Small intestine (tissue), 7 donors: ENCODE measurements at regions not wholly inside any gene's neighbourhood (a gene's known extent, or its start where the extent isn't known, plus 50 kb on each side); places are given as distances from the start of the nearest gene placed in this dataset.

ENCODE experiments used
- DNase-seq, 2 donors: peaks; one replicate each; pipeline versions ENCODE4 v3.0.0 to v3.0.0-alpha.2; 2013
- FAIRE-seq: peaks from 2 replicates; lab custom pipeline; 2012; peaks lifted over from hg19 to GRCh38; lab: Jason Lieb, UNC
- H3K27ac ChIP-seq, 3 donors: one replicate each; pipeline ENCODE4 v1.5.1; 2013; ENCODE audit warnings: low read length in 2 of 3, mild to moderate bottlenecking in 2 of 3, control low read depth in 1 of 3, inconsistent platforms in 1 of 3, low read depth in 1 of 3, moderate library complexity in 1 of 3
- H3K27me3 ChIP-seq, 3 donors: one replicate each; pipeline ENCODE4 v1.6.1; 2013; ENCODE audit warnings: low read length in 3 of 3, inconsistent platforms in 1 of 3; ENCODE audit not compliant: control insufficient read depth in 3 of 3, insufficient read depth in 3 of 3
- H3K36me3 ChIP-seq, 3 donors: one replicate each; pipeline ENCODE4 v1.6.1; 2013; ENCODE audit warnings: low read length in 3 of 3, inconsistent platforms in 1 of 3, low read depth in 1 of 3, mild to moderate bottlenecking in 1 of 3, moderate library complexity in 1 of 3; ENCODE audit not compliant: control insufficient read depth in 3 of 3, insufficient read depth in 2 of 3
- H3K4me1 ChIP-seq, 3 donors: one replicate each; pipeline ENCODE4 v1.6.1; 2013; ENCODE audit warnings: low read length in 2 of 3, inconsistent platforms in 1 of 3, low read depth in 1 of 3, mild to moderate bottlenecking in 1 of 3, moderate library complexity in 1 of 3; ENCODE audit not compliant: control insufficient read depth in 3 of 3, insufficient read depth in 2 of 3
- H3K4me3 ChIP-seq, 3 donors: one replicate each; pipeline ENCODE4 v1.5.1; 2013; ENCODE audit warnings: low read length in 3 of 3, control low read depth in 1 of 3, inconsistent platforms in 1 of 3, low read depth in 1 of 3, mild to moderate bottlenecking in 1 of 3, moderate library complexity in 1 of 3
- H3K9me3 ChIP-seq, 2 donors: one replicate each; pipeline ENCODE4 v1.6.1; 2013; ENCODE audit warnings: low read depth in 1 of 2, low read length in 1 of 2; ENCODE audit not compliant: control insufficient read depth in 2 of 2, insufficient read depth in 1 of 2
- WGBS, 3 donors: extraction: QIAGEN DNeasy Blood & Tissue Kit; methylation state at CpG; one replicate each; pipeline ENCODE4 v1.1.7; 2013; 5-methylcytosine and 5-hydroxymethylcytosine counted together
- donor health status: healthy with polysubstance abuse.
- donor health status: control.
- donor health status: control.
- donor health status: Bipolar disorder and iron deficiency.
- donor health status: healthy.

- no peaks in the 10 kb centered on the region for H3K36me3 ChIP-seq
- 67 to 83% (median 77%) methylated on average over 7 of the region's 7 CpGs for WGBS, 3 donors
- H3K27me3 ChIP-seq: no peaks in the 10 kb centered on the region
- FAIRE-seq: no peak
- DNase-seq: no peak
- peaks cover 0 to 21% (median 0%) of the 10 kb centered on the region in 3 donors for H3K4me1 ChIP-seq
- no peaks in the 10 kb centered on the region for H3K9me3 ChIP-seq
- H3K27ac ChIP-seq: peak overlapping the region in 1 of 3 donors; percentile 2
- H3K4me3 ChIP-seq: no peak overlapping the region
Measured at GRCh38 chr15:72971766-72972165, 80.5 kb upstream of the NEO1 start.

GRCh38 chr15:72970933-72971760, 81.1 kb upstream of the NEO1 start:
- Histone ChIP-seq H3K4me3 (no peak overlapping the region), H3K9me3 (no peaks in the 10 kb centered on the region), H3K27ac (peak overlapping the region in 1 of 3 donors; percentile 2), H3K27me3 (no peaks in the 10 kb centered on the region), H3K4me1 (peaks cover 0 to 21% (median 0%) of the 10 kb centered on the region in 3 donors), H3K36me3 (no peaks in the 10 kb centered on the region)
- 44 to 61% (median 45%) methylated on average over 12 of the region's 12 CpGs for WGBS, 3 donors
- DNase-seq (no peak), FAIRE-seq (no peak)

- no peak overlapping the region for H3K4me3 ChIP-seq
- FAIRE-seq: no peak
- peaks cover 0 to under 1% of the 10 kb centered on the region in 2 donors for H3K9me3 ChIP-seq
- peak; percentile 70 to 93 for DNase-seq
- peaks cover 0 to 21% (median 0%) of the 10 kb centered on the region in 3 donors for H3K4me1 ChIP-seq
- no peaks in the 10 kb centered on the region for H3K27me3 ChIP-seq
- WGBS, 3 donors: 1 to 15% (median 13%) methylated on average over 5 of the region's 5 CpGs
- H3K36me3 ChIP-seq: no peaks in the 10 kb centered on the region
- peak overlapping the region in 1 of 3 donors; percentile 69 for H3K27ac ChIP-seq
Measured at GRCh38 chr15:72968531-72968922, 83.7 kb upstream of the NEO1 start.

GRCh38 chr15:72967811-72968530, 84.3 kb upstream of the NEO1 start:
- WGBS, 3 donors: 18 to 42% (median 31%) methylated on average over 5 of the region's 5 CpGs
- DNase-seq (peak; percentile 49 to 85), FAIRE-seq (no peak)
- Histone ChIP-seq H3K27ac (peak overlapping the region in 2 of 3 donors; percentile 55 to 69), H3K4me3 (no peak overlapping the region), H3K4me1 (peaks cover 0 to 21% (median 0%) of the 10 kb centered on the region in 3 donors), H3K36me3 (no peaks in the 10 kb centered on the region), H3K27me3 (no peaks in the 10 kb centered on the region), H3K9me3 (peaks cover 0 to 6% of the 10 kb centered on the region in 2 donors)

GRCh38 chr15:72967397-72967796, 84.9 kb upstream of the NEO1 start:
- Histone ChIP-seq H3K4me3 (no peak overlapping the region), H3K4me1 (peaks cover 0 to 24% (median 0%) of the 10 kb centered on the region in 3 donors), H3K27ac (peak overlapping the region in 1 of 3 donors; percentile 69), H3K9me3 (peaks cover 0 to 9% of the 10 kb centered on the region in 2 donors), H3K36me3 (no peaks in the 10 kb centered on the region), H3K27me3 (no peaks in the 10 kb centered on the region)
- DNase-seq (no peak), FAIRE-seq (no peak)
- WGBS, 3 donors: 59 to 61% (median 59%) methylated on average over 3 of the region's 3 CpGs

- H3K4me3 ChIP-seq: no peak overlapping the region
- H3K27ac ChIP-seq: no peak overlapping the region
- peaks cover 0 to 9% of the 10 kb centered on the region in 2 donors for H3K9me3 ChIP-seq
- peaks cover 0 to 31% (median 3%) of the 10 kb centered on the region in 3 donors for H3K4me1 ChIP-seq
- H3K36me3 ChIP-seq: no peaks in the 10 kb centered on the region
- FAIRE-seq: no peak
- 73 to 81% (median 77%) methylated on average over 5 of the region's 5 CpGs for WGBS, 3 donors
- H3K27me3 ChIP-seq: no peaks in the 10 kb centered on the region
- DNase-seq: no peak
Measured at GRCh38 chr15:72966641-72967040, 85.6 kb upstream of the NEO1 start.

- peak in 1 of 2 donors; percentile 36 for DNase-seq
- H3K27me3 ChIP-seq: no peaks in the 10 kb centered on the region
- peaks cover 0 to 9% of the 10 kb centered on the region in 2 donors for H3K9me3 ChIP-seq
- no peaks in the 10 kb centered on the region for H3K36me3 ChIP-seq
- 69 to 77% (median 74%) methylated on average over 3 of the region's 3 CpGs for WGBS, 3 donors
- peaks cover 0 to 29% (median 5%) of the 10 kb centered on the region in 3 donors for H3K4me1 ChIP-seq
- FAIRE-seq: no peak
- H3K27ac ChIP-seq: no peak overlapping the region
- H3K4me3 ChIP-seq: no peak overlapping the region
Measured at GRCh38 chr15:72965671-72966070, 86.6 kb upstream of the NEO1 start.

- Histone ChIP-seq H3K4me1 (peaks cover 0 to 29% (median 5%) of the 10 kb centered on the region in 3 donors), H3K9me3 (peaks cover 0 to 9% of the 10 kb centered on the region in 2 donors), H3K27me3 (no peaks in the 10 kb centered on the region), H3K4me3 (no peak overlapping the region), H3K27ac (no peak overlapping the region), H3K36me3 (no peaks in the 10 kb centered on the region)
- 69 to 78% (median 76%) methylated on average over 1 of the region's 1 CpG for WGBS, 3 donors
- DNase-seq: no peak
- FAIRE-seq: no peak
Measured at GRCh38 chr15:72964542-72964941, 87.7 kb upstream of the NEO1 start.
